ENCODE measurements at regions not wholly inside any gene's neighbourhood (a gene's known extent, or its start where the extent isn't known, plus 50 kb on each side); places are given as distances from the start of the nearest gene placed in this dataset.

GRCh38 chr5:111606194-111606593 lies 93.9 kb upstream of the STARD4 start:
- Histone ChIP-seq H3K9me2 (ENCODE audit: low read depth, low read length) (no peaks in the 10 kb centered on the region), H3K36me3 (ENCODE audit: insufficient read depth, low read length) (no peaks in the 10 kb centered on the region), H4K20me1 (ENCODE audit: insufficient read depth, low read length) (no peaks in the 10 kb centered on the region), H3K4me2 (ENCODE audit: low read length) (no peak overlapping the region), H3K4me1 (ENCODE audit: insufficient read depth, low read length, severe bottlenecking) (peaks cover 9% of the 10 kb centered on the region), H3K27me3 (ENCODE audit: insufficient read depth, low read length) (no peaks in the 10 kb centered on the region), H3K27ac (ENCODE audit: low read depth, low read length, poor library complexity, severe bottlenecking) (no peak overlapping the region), H3K79me2 (ENCODE audit: insufficient read depth, low read length) (no peaks in the 10 kb centered on the region), H3K9ac (ENCODE audit: low read length) (no peak overlapping the region), H3F3A (ENCODE audit: insufficient read depth, low read length) (no peaks in the 10 kb centered on the region), H2AFZ (ENCODE audit: low read length) (no peak overlapping the region), H3K4me3 (ENCODE audit: low read depth, low read length, poor library complexity, severe bottlenecking) (no peak overlapping the region), H3K9me3 (ENCODE audit: low read length) (0 out of 2 replicates have a peak, but pooled peaks cover 2% of the 10 kb centered on the region)
- no peak for TF ChIP-seq CTCF (IDR thresholded peaks at IDR 0.05; ENCODE audit: low read length)
- no peak for TF ChIP-seq EZH2 (IDR thresholded peaks at IDR 0.05; ENCODE audit: borderline replicate concordance, low read length)

- TF ChIP-seq CTCF (IDR thresholded peaks at IDR 0.05; ENCODE audit: low read length) (no peak), EZH2 (IDR thresholded peaks at IDR 0.05; ENCODE audit: borderline replicate concordance, low read length) (no peak)
- Histone ChIP-seq H2AFZ (ENCODE audit: low read length) (peak overlapping the region; percentile 54; the same call in 1 of the 2 replicates), H3K9ac (ENCODE audit: low read length) (no peak overlapping the region), H3K9me2 (ENCODE audit: low read depth, low read length) (no peaks in the 10 kb centered on the region), H3K4me1 (ENCODE audit: insufficient read depth, low read length, severe bottlenecking) (peaks cover 9% of the 10 kb centered on the region), H3K36me3 (ENCODE audit: insufficient read depth, low read length) (no peaks in the 10 kb centered on the region), H3K27ac (ENCODE audit: low read depth, low read length, poor library complexity, severe bottlenecking) (no peak overlapping the region), H3K27me3 (ENCODE audit: insufficient read depth, low read length) (no peaks in the 10 kb centered on the region), H3F3A (ENCODE audit: insufficient read depth, low read length) (no peaks in the 10 kb centered on the region), H4K20me1 (ENCODE audit: insufficient read depth, low read length) (no peaks in the 10 kb centered on the region), H3K4me3 (ENCODE audit: low read depth, low read length, poor library complexity, severe bottlenecking) (no peak overlapping the region), H3K9me3 (ENCODE audit: low read length) (0 out of 2 replicates have a peak, but pooled peaks cover 2% of the 10 kb centered on the region), H3K4me2 (ENCODE audit: low read length) (no peak overlapping the region), H3K79me2 (ENCODE audit: insufficient read depth, low read length) (no peaks in the 10 kb centered on the region)
Observed at GRCh38 chr5:111603446-111603827, 91.1 kb upstream of the STARD4 start.

- H3K9me3 ChIP-seq (ENCODE audit: low read length), result 0 out of 2 replicates have a peak, but pooled peaks cover 2% of the 10 kb centered on the region
Observed at GRCh38 chr5:111602817-111603445, 90.6 kb upstream of the STARD4 start.

More at GRCh38 chr5:111602817-111603445, 90.6 kb upstream of the STARD4 start:
- Histone ChIP-seq H3K27me3 (ENCODE audit: insufficient read depth, low read length) (no peaks in the 10 kb centered on the region), H3K4me2 (ENCODE audit: low read length) (no peak overlapping the region), H3K9ac (ENCODE audit: low read length) (no peak overlapping the region), H3K4me3 (ENCODE audit: low read depth, low read length, poor library complexity, severe bottlenecking) (no peak overlapping the region), H3K27ac (ENCODE audit: low read depth, low read length, poor library complexity, severe bottlenecking) (no peak overlapping the region), H3K4me1 (ENCODE audit: insufficient read depth, low read length, severe bottlenecking) (peaks cover 9% of the 10 kb centered on the region), H3K9me2 (ENCODE audit: low read depth, low read length) (no peaks in the 10 kb centered on the region), H4K20me1 (ENCODE audit: insufficient read depth, low read length) (no peaks in the 10 kb centered on the region), H3K36me3 (ENCODE audit: insufficient read depth, low read length) (no peaks in the 10 kb centered on the region), H3K79me2 (ENCODE audit: insufficient read depth, low read length) (no peaks in the 10 kb centered on the region), H2AFZ (ENCODE audit: low read length) (peak overlapping the region; percentile 54; the same call in 1 of the 2 replicates), H3F3A (ENCODE audit: insufficient read depth, low read length) (no peaks in the 10 kb centered on the region)
- TF ChIP-seq EZH2 (IDR thresholded peaks at IDR 0.05; ENCODE audit: borderline replicate concordance, low read length) (no peak), CTCF (IDR thresholded peaks at IDR 0.05; ENCODE audit: low read length) (no peak)

All from OCI-LY1 (cell line).